Esophagus squamous epithelium (tissue), 4 donors: ENCODE measurements at regions not wholly inside any gene's neighbourhood (a gene's known extent, or its start where the extent isn't known, plus 50 kb on each side); places are given as distances from the start of the nearest gene placed in this dataset.

Experiments used
- CTCF ChIP-seq, 6 experiments: fragments of 450-650 bp in 4 of 6; fragments of 200-600 bp in 2 of 6; sonication (generic) in 2 of 6; IDR thresholded peaks; one replicate each; pipeline ENCODE4 v1.5.1; 2016 to 2019; ENCODE audit warnings: antibody characterized with exemption in 6 of 6, mild to moderate bottlenecking in 4 of 6, moderate library complexity in 4 of 6
- POLR2A ChIP-seq, 4 donors: fragments of 450-650 bp; IDR thresholded peaks; one replicate each; pipeline ENCODE4 v1.6.1; 2017; ENCODE audit warnings: antibody characterized with exemption in 4 of 4, mild to moderate bottlenecking in 4 of 4, moderate library complexity in 3 of 4

- TF ChIP-seq CTCF (IDR thresholded peaks at IDR 0.05) (no peak), POLR2A (IDR thresholded peaks at IDR 0.05) (no peak)
Observed at GRCh38 chr13:111906306-111906705, 160.6 kb upstream of the SOX1 start.
